AG10803 (cell line): ENCODE measurements at regions not wholly inside any gene's neighbourhood (a gene's known extent, or its start where the extent isn't known, plus 50 kb on each side); places are given as distances from the start of the nearest gene placed in this dataset.
A peak's percentile ranks its signal among the peaks of the same experiment; 100 is the strongest.

Source experiments
- DNase-seq: peaks from one replicate; pipeline ENCODE4 v3.0.0; 2010; ENCODE audit warnings: low read depth
- H3K4me3 ChIP-seq: 2 replicates; pipeline ENCODE4 v1.5.1; 2011; ENCODE audit warnings: mild to moderate bottlenecking, low read length, control low read depth
- TF ChIP-seq, protein P1 (sequence below): conservative IDR thresholded peaks from 2 replicates; pipeline ENCODE4 v1.5.1; 2011; ENCODE audit warnings: mild to moderate bottlenecking, low read length, control low read depth, inconsistent platforms

DNA sequence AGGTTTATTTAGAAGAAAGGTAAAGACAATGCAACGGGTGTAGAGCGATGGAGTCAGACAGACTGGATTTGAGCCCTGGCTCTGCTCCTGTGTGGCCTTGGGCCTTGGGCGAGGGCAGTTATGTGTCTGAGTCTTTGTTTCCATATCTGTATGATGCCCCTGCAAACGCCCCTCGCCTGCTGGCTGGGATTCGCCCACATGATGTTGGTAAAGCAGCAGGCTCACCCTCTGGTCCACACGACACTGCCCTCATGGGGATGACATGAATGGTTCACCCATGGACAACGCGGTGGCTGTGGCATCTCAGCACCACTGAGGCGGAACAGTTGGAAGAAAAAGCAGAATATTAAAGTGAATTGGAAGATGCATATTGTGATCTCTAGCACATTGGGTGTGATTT, 60.3 kb downstream of the FOXL1 start:
- no peak for DNase-seq
- TF ChIP-seq, protein P1, sequence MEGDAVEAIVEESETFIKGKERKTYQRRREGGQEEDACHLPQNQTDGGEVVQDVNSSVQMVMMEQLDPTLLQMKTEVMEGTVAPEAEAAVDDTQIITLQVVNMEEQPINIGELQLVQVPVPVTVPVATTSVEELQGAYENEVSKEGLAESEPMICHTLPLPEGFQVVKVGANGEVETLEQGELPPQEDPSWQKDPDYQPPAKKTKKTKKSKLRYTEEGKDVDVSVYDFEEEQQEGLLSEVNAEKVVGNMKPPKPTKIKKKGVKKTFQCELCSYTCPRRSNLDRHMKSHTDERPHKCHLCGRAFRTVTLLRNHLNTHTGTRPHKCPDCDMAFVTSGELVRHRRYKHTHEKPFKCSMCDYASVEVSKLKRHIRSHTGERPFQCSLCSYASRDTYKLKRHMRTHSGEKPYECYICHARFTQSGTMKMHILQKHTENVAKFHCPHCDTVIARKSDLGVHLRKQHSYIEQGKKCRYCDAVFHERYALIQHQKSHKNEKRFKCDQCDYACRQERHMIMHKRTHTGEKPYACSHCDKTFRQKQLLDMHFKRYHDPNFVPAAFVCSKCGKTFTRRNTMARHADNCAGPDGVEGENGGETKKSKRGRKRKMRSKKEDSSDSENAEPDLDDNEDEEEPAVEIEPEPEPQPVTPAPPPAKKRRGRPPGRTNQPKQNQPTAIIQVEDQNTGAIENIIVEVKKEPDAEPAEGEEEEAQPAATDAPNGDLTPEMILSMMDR: no peak
- H3K4me3 ChIP-seq: no peak overlapping the region

DNA sequence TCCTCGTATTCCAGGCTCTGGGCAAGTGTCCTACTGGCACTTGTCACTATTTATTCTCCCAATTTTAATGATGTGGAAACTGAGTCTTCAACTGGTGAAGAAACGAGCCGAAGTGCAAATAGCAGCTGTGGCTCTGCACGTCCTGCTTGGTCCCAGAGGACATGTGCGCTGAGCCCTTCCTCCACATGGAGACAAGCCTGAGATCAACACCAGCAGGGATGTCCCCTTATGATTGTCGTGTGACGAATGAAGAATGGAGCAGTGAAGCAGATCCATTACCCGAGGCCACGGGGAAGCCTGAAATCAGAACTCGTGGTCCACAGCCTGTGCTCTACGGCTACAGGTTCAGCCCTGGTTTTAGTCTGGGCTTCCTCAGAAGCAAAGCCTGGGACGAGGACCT, 61.0 kb downstream of the FOXL1 start:
- DNase-seq: no peak
- TF ChIP-seq, protein P1: no peak
- no peak overlapping the region for H3K4me3 ChIP-seq

DNA sequence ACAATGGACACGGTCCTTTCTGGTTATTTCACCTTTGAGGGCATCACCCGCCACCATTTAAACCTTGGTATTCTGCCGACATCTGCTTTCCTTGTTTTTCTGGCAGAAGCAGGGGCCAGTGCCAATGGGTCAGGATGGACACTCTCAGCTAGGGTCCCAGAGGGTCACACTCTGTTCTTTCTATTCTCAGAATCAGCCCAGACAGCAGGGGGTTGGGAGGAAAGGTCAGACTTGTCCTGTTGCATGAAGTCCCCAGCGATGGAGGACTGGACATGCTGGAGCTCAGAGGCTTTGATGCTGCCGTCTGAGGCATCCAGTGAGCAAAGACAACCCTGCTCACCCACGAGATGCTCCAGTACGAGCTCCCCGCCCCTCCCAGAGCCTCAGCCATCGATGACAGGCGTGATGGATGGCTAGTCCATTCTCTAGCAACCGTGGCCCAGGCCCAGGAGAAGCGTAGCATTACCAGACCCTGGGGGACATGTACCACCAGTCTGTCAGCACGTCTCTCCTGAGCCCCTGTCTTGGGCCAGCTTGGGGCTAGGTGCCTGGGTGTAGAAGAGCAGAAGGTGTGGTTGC, 62.0 kb downstream of the FOXL1 start:
- TF ChIP-seq, protein P1: no peak
- no peak overlapping the region for H3K4me3 ChIP-seq
- DNase-seq: no peak

GRCh38 chr16:86642087-86642486, 63.7 kb downstream of the FOXL1 start:
- H3K4me3 ChIP-seq: no peak overlapping the region
- no peak for DNase-seq
- TF ChIP-seq, protein P1: no peak

DNA sequence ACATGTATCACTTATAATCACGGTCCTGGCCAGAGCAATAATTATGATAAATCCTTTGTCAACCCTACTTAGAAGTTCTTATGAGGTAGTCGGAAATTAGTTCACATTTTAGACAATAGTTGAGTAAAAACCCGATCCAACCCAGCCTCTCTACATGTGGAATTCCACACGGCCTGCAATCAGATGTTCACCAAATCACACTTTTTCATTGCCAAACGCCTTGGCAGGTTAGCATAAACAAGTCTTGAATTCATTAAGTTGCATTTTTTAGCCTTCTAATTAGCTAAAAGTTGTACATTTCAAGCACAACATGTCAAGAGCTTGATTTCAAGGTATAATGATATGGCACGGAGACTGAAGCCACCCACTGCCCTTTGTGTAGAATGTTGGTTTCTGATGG, 65.3 kb downstream of the FOXL1 start:
- no peak overlapping the region for H3K4me3 ChIP-seq
- peak; percentile 51 for DNase-seq
- TF ChIP-seq, protein P1: no peak

DNA sequence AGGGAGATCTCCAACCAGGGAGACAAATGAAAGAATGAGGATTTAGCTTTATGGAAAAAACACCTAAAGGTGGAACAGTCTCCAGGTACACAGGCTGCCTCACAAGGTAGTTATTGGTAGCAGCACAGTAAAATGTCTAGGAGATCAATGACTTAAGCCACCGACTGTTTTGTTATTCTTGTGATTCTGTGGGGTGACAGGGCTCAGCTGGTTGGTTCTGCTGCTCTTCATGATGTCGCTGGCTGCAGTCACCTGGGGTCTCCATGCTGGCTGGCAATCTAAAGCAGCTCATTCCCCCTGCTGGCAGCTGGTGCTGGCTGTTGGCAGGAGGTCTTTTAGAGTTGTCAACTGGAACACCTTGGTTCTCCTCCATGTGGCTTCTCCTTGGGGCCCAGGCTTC, 69.2 kb downstream of the FOXL1 start:
- TF ChIP-seq, protein P1: no peak
- DNase-seq: no peak
- no peak overlapping the region for H3K4me3 ChIP-seq

DNA sequence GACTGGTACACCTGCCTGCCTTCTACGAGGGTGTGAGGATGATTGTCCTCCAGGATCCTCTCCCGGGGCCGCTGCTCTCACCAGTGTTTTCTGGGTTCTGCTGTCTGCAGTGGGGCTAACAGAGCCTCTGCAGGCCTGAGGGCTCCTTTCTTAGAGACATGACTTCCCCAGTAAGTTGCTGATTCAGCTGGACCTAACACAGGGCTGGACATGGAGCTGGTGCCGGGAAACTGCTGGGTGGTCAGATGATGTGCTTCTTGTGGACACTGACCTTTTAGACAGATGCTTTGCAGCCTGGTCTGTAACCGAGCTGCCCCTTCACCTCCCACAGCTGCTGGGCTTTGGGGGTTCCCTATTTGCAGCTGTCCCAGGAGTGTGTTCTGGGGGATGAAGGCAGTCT, 71.5 kb downstream of the FOXL1 start:
- no peak overlapping the region for H3K4me3 ChIP-seq
- TF ChIP-seq, protein P1: no peak
- DNase-seq: no peak
